HG02588 (cell line): ENCODE measurements at regions not wholly inside any gene's neighbourhood (a gene's known extent, or its start where the extent isn't known, plus 50 kb on each side); places are given as distances from the start of the nearest gene placed in this dataset.
"Not testable (repeated sequence)": the region's sequence is repeated elsewhere in the genome, so short reads cannot be mapped to it uniquely, and the experiment has no call there.

Experiments used
- ATAC-seq: cut with Tn5 transposase; IDR thresholded peaks from one replicate; pipeline ENCODE4 v1.9.1; 2021; ENCODE audit warnings: mild to moderate bottlenecking, moderate library complexity; ENCODE audit not compliant: unreplicated experiment

DNA sequence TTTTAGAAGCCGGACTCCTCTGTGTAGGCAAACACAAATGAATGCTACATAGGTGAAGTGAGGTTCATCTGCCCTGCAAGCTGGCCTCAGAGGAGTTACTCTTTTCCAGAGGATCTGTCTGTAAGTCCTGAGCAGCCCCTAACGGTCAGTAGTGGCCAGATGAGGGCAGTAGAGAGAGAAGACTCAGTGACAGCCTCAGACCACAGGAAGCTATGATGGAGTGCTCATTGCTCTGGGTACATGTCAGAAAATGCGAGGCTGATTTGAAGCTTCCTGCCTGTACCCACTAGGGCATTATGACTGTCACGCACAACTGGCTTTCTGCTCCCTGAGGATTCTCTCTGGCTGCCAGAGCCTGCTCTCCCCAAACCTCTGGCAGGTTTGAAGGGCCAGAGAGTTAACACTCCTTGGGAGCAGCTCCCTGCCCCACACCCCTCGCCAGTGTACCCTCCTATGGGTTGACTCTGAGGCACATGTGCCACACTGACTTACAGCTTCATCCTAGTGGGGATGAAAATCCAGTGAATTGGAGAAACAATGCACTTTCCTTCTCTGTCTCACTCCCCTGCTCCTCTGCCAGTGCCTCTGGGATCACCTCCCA, 141.5 kb downstream of the GABRG2 start:
- ATAC-seq, result peak; percentile 88

DNA sequence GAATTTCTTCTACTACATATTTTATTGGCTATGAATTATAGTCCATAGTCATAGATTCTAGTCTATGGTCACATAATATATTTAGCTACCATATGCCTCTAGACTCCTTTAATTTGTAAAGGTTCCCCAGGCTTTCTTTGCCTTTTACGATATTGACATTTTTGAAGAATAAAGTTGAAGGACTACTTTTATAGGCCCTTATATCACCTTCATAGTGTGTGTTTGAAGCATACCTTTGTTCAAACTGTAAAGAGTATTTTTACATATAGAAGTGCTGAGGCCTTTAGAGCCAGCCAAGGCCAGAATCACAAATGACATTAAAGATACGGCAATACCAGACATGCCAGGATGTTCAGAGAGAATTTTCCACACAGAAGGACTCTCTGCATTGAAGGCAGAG, 147.0 kb downstream of the GABRG2 start:
- no peak for ATAC-seq

DNA sequence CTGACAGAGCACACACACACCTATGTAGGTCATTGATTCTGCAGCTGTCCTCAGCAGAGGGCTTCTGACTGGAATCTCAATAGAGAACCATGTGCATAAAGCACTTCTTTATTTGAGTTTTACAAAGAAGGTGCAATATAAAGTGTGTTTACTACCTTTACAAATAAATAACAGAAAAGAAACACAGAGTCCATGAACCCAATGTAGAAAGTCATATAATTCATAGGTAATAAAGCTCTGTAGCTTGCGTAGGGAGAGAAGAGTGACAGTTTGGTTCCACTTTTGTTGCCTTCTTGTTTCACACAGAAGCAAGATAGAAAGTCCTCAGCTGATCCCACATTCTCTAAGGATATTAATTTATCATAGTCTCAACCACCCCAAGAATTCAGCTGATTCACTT, 149.5 kb downstream of the GABRG2 start:
- no peak for ATAC-seq

DNA sequence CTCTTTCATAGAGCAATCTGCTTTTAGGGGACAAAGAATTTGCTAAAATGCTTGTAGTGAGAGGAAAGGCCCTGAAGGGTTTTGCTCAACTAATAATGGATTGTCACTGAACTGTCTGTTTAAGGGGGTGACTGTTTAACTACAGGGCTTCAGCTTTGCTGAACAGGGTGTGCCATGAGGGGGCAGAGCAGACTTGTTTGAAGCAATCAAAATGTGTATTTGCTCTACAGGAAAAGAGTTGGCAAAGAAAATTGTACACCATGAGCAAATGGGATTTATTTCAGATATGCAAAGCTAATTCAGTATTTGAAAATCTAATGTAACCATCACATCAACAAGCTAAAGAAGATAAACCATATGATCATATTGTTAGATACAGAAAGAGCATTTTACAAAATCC, 154.3 kb downstream of the GABRG2 start:
- ATAC-seq, result no peak

GRCh38 chr5:162227075-162227474, 159.5 kb downstream of the GABRG2 start:
- no peak for ATAC-seq

GRCh38 chr5:162230348-162230747, 162.8 kb downstream of the GABRG2 start:
- ATAC-seq, result no peak

DNA sequence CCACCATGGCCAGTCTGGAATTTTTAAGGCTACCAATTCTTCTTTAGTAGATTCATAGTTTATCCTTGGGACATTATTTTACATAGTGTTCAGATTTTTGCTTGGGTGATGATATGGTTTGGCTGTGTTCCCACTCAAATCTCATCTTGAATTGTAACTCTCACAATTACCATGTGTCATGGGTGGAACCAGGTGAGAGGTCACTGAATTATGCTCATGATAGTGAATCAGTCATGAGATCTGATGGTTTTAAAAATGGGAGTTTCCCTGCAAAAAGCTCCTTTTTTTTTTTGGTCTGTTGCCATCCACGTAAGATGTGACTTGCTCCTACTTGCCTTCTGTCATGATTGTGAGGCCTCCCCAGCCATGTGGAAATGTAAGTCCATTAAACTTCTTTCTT, 163.9 kb downstream of the GABRG2 start:
- ATAC-seq, result no peak

GRCh38 chr5:162240734-162241133, 173.2 kb downstream of the GABRG2 start:
- ATAC-seq, result no peak

DNA sequence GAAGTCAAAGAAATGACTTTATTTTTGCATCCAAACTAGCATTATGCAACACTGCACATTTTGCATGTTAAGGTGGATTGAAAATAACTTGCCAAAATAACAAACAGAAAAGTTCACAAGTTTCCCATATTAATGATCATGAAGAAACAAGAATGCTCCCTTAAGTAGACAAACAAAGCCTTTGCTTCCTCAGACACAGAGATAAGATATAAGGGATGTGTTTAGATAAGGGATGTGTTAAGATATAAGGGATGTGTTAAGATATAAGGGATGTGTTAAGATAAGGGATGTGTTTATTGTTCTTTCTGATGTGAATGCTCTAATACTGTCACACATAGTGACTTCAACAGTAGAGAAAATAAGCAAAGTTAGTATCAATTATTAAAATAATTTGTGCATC, 174.8 kb downstream of the GABRG2 start:
- no peak for ATAC-seq

- no peak for ATAC-seq
These were observed 176.1 kb downstream of the GABRG2 start for GRCh38 chr5:162243651-162244050.

- ATAC-seq, result no peak
These were observed 180.6 kb downstream of the GABRG2 start for GRCh38 chr5:162248107-162248713.

GRCh38 chr5:162256711-162257110, 189.1 kb downstream of the GABRG2 start:
- no peak for ATAC-seq

DNA sequence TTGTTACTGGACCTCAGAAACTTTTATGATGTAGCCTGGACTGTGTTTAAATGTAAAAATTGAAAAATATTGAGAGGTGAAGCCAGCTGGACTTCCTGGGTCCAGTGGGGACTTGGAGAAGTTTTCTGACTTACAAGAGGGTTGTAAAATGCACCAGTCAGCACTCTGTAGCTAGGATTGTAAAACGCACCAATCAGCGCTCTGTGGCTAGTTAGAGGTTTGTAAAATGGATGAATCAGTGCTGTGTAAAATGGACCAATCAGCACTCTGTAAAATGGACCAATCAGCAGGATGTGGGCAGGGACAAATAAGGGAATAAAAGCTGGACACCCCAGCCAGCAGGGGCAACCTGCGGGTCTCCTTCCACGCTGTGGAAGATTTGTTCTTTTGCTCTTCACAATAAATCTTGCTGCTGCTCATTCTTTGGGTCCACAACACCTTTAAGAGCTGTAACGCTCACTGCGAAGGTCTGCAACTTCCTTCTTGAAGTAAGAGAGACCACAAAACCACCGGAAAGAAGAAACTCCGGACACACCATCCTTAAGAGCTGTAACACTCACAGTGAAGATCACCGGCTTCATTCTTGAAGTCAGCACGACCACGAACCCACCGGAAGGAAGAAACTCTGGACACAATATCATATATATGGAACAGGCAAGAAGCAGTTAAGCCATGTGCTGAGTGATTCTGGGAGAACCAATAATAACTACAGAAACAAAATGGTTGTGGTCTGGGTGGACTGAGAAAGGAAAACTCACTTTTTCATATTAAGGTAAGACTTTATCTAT, 201.3 kb downstream of the GABRG2 start:
- peak; percentile 67 for ATAC-seq

GRCh38 chr5:162272417-162272816, 204.8 kb downstream of the GABRG2 start:
- no peak for ATAC-seq

DNA sequence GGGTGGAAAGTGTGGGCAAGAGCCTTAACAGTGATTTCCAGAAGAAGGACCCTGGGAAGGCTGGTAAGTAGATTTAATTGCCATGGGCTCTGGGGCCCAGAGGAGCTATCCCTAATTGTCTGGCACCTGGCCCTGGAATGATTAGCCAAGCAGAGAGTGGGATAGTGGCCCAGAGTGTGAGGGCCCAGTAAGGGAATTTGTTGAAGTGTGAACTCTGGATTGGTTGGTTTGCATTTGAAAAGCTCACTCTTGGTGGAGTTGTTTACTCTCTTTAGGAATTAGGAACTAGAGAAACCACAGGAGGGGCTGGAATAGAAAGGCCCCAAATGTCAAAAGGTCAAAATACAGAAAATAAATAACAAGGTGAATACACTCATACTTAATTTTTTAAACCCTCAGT, 207.1 kb downstream of the GABRG2 start:
- no peak for ATAC-seq

DNA sequence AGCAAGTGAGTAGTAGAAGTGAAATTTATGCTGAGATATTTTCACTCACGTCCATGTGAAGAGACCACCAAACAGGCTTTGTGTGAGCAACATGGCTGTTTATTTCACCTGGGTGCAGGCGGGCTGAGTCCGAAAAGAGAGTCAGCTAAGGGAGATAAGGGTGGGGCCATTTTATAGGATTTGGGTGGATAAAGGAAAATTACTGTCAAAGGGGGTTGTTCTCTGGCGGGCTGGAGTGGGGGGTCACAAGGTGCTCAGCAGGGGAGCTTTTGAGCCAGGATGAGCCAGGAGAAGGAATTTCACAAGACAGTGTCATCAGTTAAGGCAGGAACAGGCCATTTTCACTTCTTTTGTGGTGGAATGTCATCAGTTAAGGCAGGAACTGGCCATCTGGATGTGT, 207.8 kb downstream of the GABRG2 start:
- ATAC-seq, result not testable (repeated sequence)

DNA sequence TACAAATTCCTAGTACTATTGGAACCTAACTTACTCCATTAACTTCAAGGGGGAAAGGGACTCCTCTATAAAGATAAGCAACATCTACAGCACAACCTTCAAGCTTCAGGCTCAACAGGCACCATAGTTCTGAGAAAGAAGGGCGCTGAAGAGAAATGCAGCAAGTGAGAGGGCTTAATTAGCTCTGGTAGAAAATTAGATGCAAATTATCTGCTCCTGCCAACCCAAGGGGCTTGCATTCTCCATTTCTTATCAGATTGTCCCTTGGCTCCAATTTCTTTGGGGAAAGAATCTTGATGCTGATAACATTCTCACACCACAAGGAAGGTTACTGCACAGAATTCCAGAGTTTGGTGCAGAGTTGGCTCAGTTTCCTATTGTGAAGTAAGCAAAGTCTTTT, 214.6 kb downstream of the GABRG2 start:
- ATAC-seq, result no peak

DNA sequence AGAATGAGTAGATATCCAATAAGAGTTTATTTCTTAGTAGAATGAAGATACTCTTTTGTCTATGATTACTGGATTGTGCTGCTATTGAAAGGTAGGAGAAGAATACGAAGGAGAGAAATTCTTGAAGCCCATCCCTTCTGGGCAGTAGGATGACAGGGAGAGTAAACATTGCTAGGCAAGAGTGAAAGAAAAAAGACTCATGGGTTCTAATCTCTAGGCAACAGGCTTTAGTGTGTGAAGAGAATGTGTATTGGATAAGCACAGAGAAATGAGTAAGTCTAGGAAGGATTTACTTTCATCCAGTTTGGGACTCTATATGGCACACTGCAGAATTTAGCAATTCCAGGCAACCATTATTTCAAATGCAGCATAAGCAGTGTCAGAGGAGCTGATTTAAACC, 216.0 kb downstream of the GABRG2 start:
- no peak for ATAC-seq

DNA sequence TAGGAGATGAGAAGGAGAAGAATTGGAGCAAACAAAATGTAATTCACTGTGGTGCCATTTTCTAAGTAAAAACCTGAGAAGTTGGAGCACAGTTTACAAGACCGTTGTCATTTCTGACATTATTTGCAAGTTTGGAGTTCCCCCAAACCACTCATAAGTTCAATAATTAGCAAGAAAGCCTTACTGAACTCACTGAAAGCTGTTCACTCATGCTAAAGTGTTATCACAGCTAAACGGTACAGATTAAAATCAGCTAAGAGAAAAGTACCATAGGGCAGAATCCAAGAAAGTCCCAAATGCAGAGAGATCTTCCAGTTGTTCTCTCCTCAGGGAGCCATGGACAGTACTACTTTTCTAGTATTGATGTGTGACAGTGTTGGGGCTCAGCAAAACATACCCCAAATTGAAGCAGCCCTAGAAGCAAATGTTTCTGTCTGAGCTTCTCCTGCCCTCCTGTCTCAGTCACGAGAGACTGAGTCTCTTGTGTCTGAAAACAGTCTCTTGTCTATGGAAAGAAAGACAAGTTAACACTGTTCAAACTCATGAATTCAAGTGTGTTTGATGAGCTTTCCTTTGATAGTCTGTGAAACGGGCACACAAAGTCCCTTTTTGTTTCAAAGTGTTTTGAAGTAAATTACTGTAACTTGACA, 221.2 kb downstream of the GABRG2 start:
- peak; percentile 82 for ATAC-seq

DNA sequence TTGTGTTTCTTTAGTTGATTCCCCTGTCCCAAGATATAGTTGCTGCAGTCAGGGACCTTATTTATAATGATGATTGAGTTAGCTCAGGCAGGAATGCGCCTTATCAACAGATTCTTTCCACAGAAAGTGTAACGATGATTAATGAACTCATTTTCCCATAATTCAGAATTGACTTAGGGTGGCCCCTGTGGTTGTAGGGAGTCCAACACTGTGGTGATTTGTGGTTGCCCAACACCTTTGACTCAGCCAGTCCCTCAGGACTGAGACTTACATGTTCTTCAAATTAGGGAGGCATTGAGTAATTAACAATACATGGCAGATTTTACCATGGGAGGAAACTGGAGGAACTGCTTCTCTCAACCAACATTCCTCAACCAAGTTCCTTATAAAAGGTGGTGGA, 221.9 kb downstream of the GABRG2 start:
- no peak for ATAC-seq

GRCh38 chr5:162299793-162300192, 232.2 kb downstream of the GABRG2 start:
- ATAC-seq, result no peak

DNA sequence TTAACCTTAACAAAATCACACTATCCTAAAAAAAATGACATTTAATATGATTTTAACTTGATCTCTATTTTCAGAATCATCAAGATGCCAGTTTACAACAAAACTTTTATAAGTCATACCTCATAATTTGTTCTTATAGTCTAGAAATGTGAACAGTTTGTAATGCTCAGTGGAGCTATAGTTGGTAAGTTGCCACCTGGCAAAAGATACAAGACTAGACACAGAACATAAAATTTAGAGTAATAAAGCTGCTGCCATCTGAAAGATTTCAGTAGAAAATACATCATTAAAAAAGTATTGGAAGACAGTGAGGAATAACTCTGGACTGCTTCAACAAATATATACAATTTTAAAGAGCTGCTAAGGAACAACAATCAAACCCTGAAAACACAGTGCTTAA, 233.8 kb downstream of the GABRG2 start:
- no peak for ATAC-seq
